ENCODE measurements at regions not wholly inside any gene's neighbourhood (a gene's known extent, or its start where the extent isn't known, plus 50 kb on each side); places are given as distances from the start of the nearest gene placed in this dataset.
A peak's percentile ranks its signal among the peaks of the same experiment; 100 is the strongest.

DNA sequence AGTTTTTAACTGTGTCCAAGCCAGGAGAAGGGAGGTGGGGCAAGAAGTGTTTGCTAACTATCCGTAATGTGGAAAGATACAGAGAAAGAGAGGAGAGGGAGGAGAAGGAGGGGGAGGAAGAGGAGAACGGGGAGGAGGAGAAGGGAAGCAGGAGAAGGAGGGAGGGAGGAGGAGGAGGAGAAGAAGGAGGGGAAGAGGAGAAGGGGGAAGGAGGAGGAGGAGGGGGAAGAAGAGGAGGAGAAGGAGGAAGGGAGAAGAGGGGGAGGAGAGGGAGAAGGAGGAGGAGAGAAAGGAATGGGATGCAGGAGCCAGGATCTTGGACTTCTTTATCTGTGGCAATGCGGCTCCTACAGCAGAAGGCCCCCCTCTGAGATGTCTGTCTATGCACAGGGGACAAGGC is 510.3 kb upstream of the CCDC196 start:
- no peak for DNase-seq
- no peak overlapping the region for H3K4me2 ChIP-seq (ENCODE audit: low read length)
- H3K79me1 ChIP-seq (ENCODE audit: low read length): no peaks in the 10 kb centered on the region
- no peaks in the 10 kb centered on the region for H3K4me1 ChIP-seq (ENCODE audit: control insufficient read depth, low read depth, low read length)
- no peak overlapping the region for H2BK5ac ChIP-seq (ENCODE audit: low read length)
- no CpG with 5 or more reads among the region's 3 CpGs for WGBS (ENCODE audit: extremely low coverage, insufficient coverage, low lambda C conversion rate)
- H3K23ac ChIP-seq (ENCODE audit: low read length): no peak overlapping the region
- no peak overlapping the region for H4K5ac ChIP-seq (ENCODE audit: low read length)
- no peaks in the 10 kb centered on the region for H3K36me3 ChIP-seq (ENCODE audit: control insufficient read depth, insufficient read depth, low read length)
- no peak overlapping the region for H3K9ac ChIP-seq (ENCODE audit: low read length)
- H2AK5ac ChIP-seq (ENCODE audit: low read length): no peak overlapping the region
- no peak overlapping the region for H3K56ac ChIP-seq (ENCODE audit: low read length)
- H3K4ac ChIP-seq (ENCODE audit: low read depth, low read length): no peak overlapping the region
- H2BK15ac ChIP-seq (replicated peaks; ENCODE audit: low read depth): no peak overlapping the region
- H4K8ac ChIP-seq (ENCODE audit: low read depth, low read length): no peak overlapping the region
- H3K27me3 ChIP-seq (ENCODE audit: insufficient read depth, low read length, poor library complexity): no peaks in the 10 kb centered on the region
- H3K79me2 ChIP-seq (ENCODE audit: control insufficient read depth, insufficient read depth, low read length): no peaks in the 10 kb centered on the region
- H3K27ac ChIP-seq (ENCODE audit: low read depth, low read length): no peak overlapping the region
- H3K18ac ChIP-seq (ENCODE audit: low read length): no peak overlapping the region
- H3K4me3 ChIP-seq (ENCODE audit: low read length): no peak overlapping the region
- no peak overlapping the region for H2BK120ac ChIP-seq (ENCODE audit: low read depth, low read length)

DNA sequence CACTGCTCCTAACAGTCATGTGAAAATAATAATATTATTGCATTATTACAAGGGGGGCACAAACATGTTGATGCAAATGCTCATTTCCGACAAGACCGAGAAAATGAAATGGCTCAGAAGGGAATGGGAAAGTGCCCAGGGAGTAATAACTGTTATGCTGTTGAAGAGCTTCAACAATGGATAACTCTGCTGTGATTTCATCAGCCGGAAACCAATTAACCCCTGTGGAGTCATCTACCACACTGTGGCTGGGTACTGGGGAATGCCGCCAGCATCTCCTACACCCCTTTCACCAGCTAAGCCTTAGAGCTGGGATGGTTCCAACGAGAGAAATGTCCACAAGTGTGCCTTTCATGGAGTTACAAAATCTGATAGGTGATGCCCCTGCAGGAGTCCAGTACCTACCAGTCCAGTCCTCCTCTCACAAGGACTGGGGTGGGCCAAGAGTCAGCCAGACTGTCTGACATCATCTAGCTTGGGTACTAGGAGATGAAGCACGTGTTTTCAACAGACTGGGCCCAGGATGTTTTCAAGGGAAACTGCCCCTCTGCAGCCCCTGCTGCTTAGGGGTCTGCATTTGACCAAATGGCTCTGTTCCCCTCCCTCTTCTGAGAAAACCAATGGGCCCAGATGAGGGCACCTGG is 509.3 kb upstream of the CCDC196 start:
- H3K79me2 ChIP-seq (ENCODE audit: control insufficient read depth, insufficient read depth, low read length): no peaks in the 10 kb centered on the region
- H3K4ac ChIP-seq (ENCODE audit: low read depth, low read length): no peak overlapping the region
- H3K56ac ChIP-seq (ENCODE audit: low read length): no peak overlapping the region
- H2BK15ac ChIP-seq (replicated peaks; ENCODE audit: low read depth): no peak overlapping the region
- H4K8ac ChIP-seq (ENCODE audit: low read depth, low read length): no peak overlapping the region
- no peak overlapping the region for H2AK5ac ChIP-seq (ENCODE audit: low read length)
- no peak overlapping the region for H2BK5ac ChIP-seq (ENCODE audit: low read length)
- no peaks in the 10 kb centered on the region for H3K27me3 ChIP-seq (ENCODE audit: insufficient read depth, low read length, poor library complexity)
- no CpG with 5 or more reads among the region's 6 CpGs for WGBS (ENCODE audit: extremely low coverage, insufficient coverage, low lambda C conversion rate)
- no peak overlapping the region for H3K4me2 ChIP-seq (ENCODE audit: low read length)
- H3K4me3 ChIP-seq (ENCODE audit: low read length): no peak overlapping the region
- H3K23ac ChIP-seq (ENCODE audit: low read length): no peak overlapping the region
- H4K5ac ChIP-seq (ENCODE audit: low read length): no peak overlapping the region
- no peak overlapping the region for H3K27ac ChIP-seq (ENCODE audit: low read depth, low read length)
- no peaks in the 10 kb centered on the region for H3K4me1 ChIP-seq (ENCODE audit: control insufficient read depth, low read depth, low read length)
- no peak overlapping the region for H2BK120ac ChIP-seq (ENCODE audit: low read depth, low read length)
- no peak overlapping the region for H3K18ac ChIP-seq (ENCODE audit: low read length)
- DNase-seq: no peak
- no peaks in the 10 kb centered on the region for H3K79me1 ChIP-seq (ENCODE audit: low read length)
- no peaks in the 10 kb centered on the region for H3K36me3 ChIP-seq (ENCODE audit: control insufficient read depth, insufficient read depth, low read length)
- H3K9ac ChIP-seq (ENCODE audit: low read length): no peak overlapping the region

DNA sequence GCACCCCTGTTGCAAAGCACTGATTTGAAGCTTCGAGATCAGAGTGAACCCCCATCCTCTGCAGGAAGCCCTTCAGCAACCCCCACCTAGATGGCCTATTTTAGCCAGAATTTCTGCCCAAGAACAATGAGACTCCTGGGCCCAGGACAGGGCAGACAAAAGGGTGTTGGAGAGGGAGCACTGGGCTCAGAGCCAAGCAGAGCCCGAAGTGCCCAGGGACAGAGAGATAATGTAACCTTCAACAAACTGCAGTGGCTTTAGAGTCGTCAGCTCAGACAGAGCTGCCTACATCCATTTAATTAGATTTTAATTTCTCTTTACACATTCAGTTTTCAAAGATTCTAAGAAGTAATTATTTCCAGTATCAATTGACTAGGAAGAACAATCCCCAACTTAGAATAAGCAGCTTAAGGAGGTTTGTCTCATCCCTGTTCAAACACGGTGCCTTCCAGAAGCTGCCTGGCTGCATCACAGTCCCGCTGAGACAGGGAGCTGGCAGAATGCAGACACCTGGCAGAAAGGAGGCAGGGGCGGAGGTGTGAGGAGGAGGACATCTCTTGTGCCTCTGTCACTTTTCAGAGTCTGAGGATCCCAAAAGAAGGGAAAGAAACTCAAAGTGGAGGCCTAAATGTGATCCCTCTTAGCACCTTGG is 504.9 kb upstream of the CCDC196 start:
- H3K27ac ChIP-seq (ENCODE audit: low read depth, low read length): no peak overlapping the region
- WGBS (ENCODE audit: extremely low coverage, insufficient coverage, low lambda C conversion rate): no CpG with 5 or more reads among the region's 6 CpGs
- no peak overlapping the region for H3K23ac ChIP-seq (ENCODE audit: low read length)
- H3K36me3 ChIP-seq (ENCODE audit: control insufficient read depth, insufficient read depth, low read length): no peaks in the 10 kb centered on the region
- no peak overlapping the region for H3K56ac ChIP-seq (ENCODE audit: low read length)
- H4K8ac ChIP-seq (ENCODE audit: low read depth, low read length): no peak overlapping the region
- no peak overlapping the region for H3K4me2 ChIP-seq (ENCODE audit: low read length)
- H3K79me2 ChIP-seq (ENCODE audit: control insufficient read depth, insufficient read depth, low read length): no peaks in the 10 kb centered on the region
- no peaks in the 10 kb centered on the region for H3K79me1 ChIP-seq (ENCODE audit: low read length)
- H4K5ac ChIP-seq (ENCODE audit: low read length): no peak overlapping the region
- no peak overlapping the region for H2BK120ac ChIP-seq (ENCODE audit: low read depth, low read length)
- H2BK15ac ChIP-seq (replicated peaks; ENCODE audit: low read depth): no peak overlapping the region
- no peak overlapping the region for H3K18ac ChIP-seq (ENCODE audit: low read length)
- no peak overlapping the region for H3K4ac ChIP-seq (ENCODE audit: low read depth, low read length)
- no peak for DNase-seq
- H2BK5ac ChIP-seq (ENCODE audit: low read length): no peak overlapping the region
- H3K4me1 ChIP-seq (ENCODE audit: control insufficient read depth, low read depth, low read length): no peaks in the 10 kb centered on the region
- no peak overlapping the region for H3K9ac ChIP-seq (ENCODE audit: low read length)
- H2AK5ac ChIP-seq (ENCODE audit: low read length): no peak overlapping the region
- H3K27me3 ChIP-seq (ENCODE audit: insufficient read depth, low read length, poor library complexity): no peaks in the 10 kb centered on the region
- H3K4me3 ChIP-seq (ENCODE audit: low read length): no peak overlapping the region

DNA sequence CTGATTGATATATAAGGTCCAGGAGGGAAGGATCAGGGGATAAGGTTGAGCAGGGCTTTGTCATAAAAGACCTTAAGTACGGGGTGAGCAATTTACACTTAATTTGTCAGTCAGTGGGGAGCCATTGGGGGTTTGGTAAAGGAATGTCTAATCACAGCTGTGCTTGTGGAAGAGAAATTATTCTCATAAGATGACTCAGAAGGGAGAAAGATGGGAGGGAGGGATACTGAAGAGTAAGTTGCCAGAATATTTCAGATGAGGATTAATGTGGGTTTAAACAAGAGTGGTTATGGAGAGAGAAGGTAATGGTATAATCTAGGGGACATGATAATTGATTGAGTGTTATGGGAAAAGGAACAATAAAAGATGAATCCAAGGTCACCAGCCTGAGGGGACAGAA is 500.1 kb upstream of the CCDC196 start:
- H3K4me1 ChIP-seq (ENCODE audit: control insufficient read depth, low read depth, low read length): no peaks in the 10 kb centered on the region
- no peak overlapping the region for H4K8ac ChIP-seq (ENCODE audit: low read depth, low read length)
- H3K4me2 ChIP-seq (ENCODE audit: low read length): no peak overlapping the region
- H3K79me2 ChIP-seq (ENCODE audit: control insufficient read depth, insufficient read depth, low read length): no peaks in the 10 kb centered on the region
- H3K4me3 ChIP-seq (ENCODE audit: low read length): no peak overlapping the region
- H2BK5ac ChIP-seq (ENCODE audit: low read length): no peak overlapping the region
- no peaks in the 10 kb centered on the region for H3K27me3 ChIP-seq (ENCODE audit: insufficient read depth, low read length, poor library complexity)
- H3K4ac ChIP-seq (ENCODE audit: low read depth, low read length): no peak overlapping the region
- no peak overlapping the region for H3K27ac ChIP-seq (ENCODE audit: low read depth, low read length)
- no CpG with 5 or more reads among the region's 1 CpG for WGBS (ENCODE audit: extremely low coverage, insufficient coverage, low lambda C conversion rate)
- H3K18ac ChIP-seq (ENCODE audit: low read length): no peak overlapping the region
- H2BK15ac ChIP-seq (replicated peaks; ENCODE audit: low read depth): no peak overlapping the region
- peak; percentile 60 for DNase-seq
- H3K79me1 ChIP-seq (ENCODE audit: low read length): no peaks in the 10 kb centered on the region
- H3K9ac ChIP-seq (ENCODE audit: low read length): no peak overlapping the region
- H2AK5ac ChIP-seq (ENCODE audit: low read length): no peak overlapping the region
- no peak overlapping the region for H3K23ac ChIP-seq (ENCODE audit: low read length)
- H3K36me3 ChIP-seq (ENCODE audit: control insufficient read depth, insufficient read depth, low read length): no peaks in the 10 kb centered on the region
- no peak overlapping the region for H4K5ac ChIP-seq (ENCODE audit: low read length)
- no peak overlapping the region for H3K56ac ChIP-seq (ENCODE audit: low read length)
- no peak overlapping the region for H2BK120ac ChIP-seq (ENCODE audit: low read depth, low read length)

DNA sequence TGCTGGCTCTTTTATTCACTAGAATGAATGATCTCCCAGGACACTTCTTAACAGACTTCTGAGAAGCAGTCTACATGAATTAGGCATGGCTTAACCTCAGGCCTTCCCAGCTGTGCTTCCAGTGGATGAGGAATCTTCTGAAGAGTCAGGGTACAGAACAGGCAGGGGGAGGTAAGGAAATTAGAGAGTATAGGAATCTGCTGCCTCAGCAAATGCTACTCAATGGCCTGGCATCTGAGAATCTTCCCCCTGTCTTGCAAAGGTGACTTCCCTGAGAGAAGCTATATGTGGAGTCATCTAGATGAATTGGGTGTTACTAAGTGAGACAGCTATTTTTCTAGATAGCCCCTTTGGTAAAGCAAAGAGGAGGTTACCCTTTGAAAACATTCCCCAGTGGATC is 496.2 kb upstream of the CCDC196 start:
- no peak overlapping the region for H3K23ac ChIP-seq (ENCODE audit: low read length)
- no peak overlapping the region for H3K27ac ChIP-seq (ENCODE audit: low read depth, low read length)
- no peak overlapping the region for H3K4me3 ChIP-seq (ENCODE audit: low read length)
- H3K4me1 ChIP-seq (ENCODE audit: control insufficient read depth, low read depth, low read length): no peaks in the 10 kb centered on the region
- H3K4me2 ChIP-seq (ENCODE audit: low read length): no peak overlapping the region
- no peak overlapping the region for H3K9ac ChIP-seq (ENCODE audit: low read length)
- no peaks in the 10 kb centered on the region for H3K79me2 ChIP-seq (ENCODE audit: control insufficient read depth, insufficient read depth, low read length)
- no peak overlapping the region for H2BK15ac ChIP-seq (replicated peaks; ENCODE audit: low read depth)
- no peak overlapping the region for H3K4ac ChIP-seq (ENCODE audit: low read depth, low read length)
- no peak overlapping the region for H2AK5ac ChIP-seq (ENCODE audit: low read length)
- H2BK5ac ChIP-seq (ENCODE audit: low read length): no peak overlapping the region
- H4K8ac ChIP-seq (ENCODE audit: low read depth, low read length): no peak overlapping the region
- no peak for DNase-seq
- no peaks in the 10 kb centered on the region for H3K36me3 ChIP-seq (ENCODE audit: control insufficient read depth, insufficient read depth, low read length)
- H4K5ac ChIP-seq (ENCODE audit: low read length): no peak overlapping the region
- no peak overlapping the region for H2BK120ac ChIP-seq (ENCODE audit: low read depth, low read length)
- no peaks in the 10 kb centered on the region for H3K79me1 ChIP-seq (ENCODE audit: low read length)
- no peak overlapping the region for H3K56ac ChIP-seq (ENCODE audit: low read length)
- H3K27me3 ChIP-seq (ENCODE audit: insufficient read depth, low read length, poor library complexity): no peaks in the 10 kb centered on the region
- no peak overlapping the region for H3K18ac ChIP-seq (ENCODE audit: low read length)

DNA sequence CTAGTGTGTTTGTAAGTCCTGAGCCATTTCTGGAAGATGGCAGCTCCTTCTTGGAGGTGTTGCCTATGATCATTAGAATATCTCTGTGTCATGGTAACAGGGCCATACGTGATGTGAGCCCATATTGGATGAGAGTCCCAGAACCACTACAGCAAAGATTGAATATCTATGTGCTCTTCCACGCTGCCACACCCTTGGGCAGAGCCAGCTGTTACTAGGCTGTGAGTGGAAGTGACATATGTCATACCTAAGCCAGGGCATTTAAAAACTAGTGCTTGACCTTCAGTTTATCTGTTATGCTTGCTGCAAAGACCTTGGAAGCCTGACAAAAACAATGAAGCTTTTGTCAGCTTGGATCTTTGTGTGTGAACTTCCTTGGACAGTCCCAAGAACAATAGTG is 495.1 kb upstream of the CCDC196 start:
- Histone ChIP-seq H3K79me1 (ENCODE audit: low read length) (no peaks in the 10 kb centered on the region), H3K4me3 (ENCODE audit: low read length) (no peak overlapping the region), H2BK5ac (ENCODE audit: low read length) (no peak overlapping the region), H2BK15ac (replicated peaks; ENCODE audit: low read depth) (no peak overlapping the region), H4K8ac (ENCODE audit: low read depth, low read length) (no peak overlapping the region), H3K27ac (ENCODE audit: low read depth, low read length) (no peak overlapping the region), H3K27me3 (ENCODE audit: insufficient read depth, low read length, poor library complexity) (no peaks in the 10 kb centered on the region), H2BK120ac (ENCODE audit: low read depth, low read length) (no peak overlapping the region), H3K79me2 (ENCODE audit: control insufficient read depth, insufficient read depth, low read length) (no peaks in the 10 kb centered on the region), H3K18ac (ENCODE audit: low read length) (no peak overlapping the region), H3K56ac (ENCODE audit: low read length) (no peak overlapping the region), H3K9ac (ENCODE audit: low read length) (no peak overlapping the region), H3K4ac (ENCODE audit: low read depth, low read length) (no peak overlapping the region), H3K4me1 (ENCODE audit: control insufficient read depth, low read depth, low read length) (no peaks in the 10 kb centered on the region), H4K5ac (ENCODE audit: low read length) (no peak overlapping the region), H3K23ac (ENCODE audit: low read length) (no peak overlapping the region), H2AK5ac (ENCODE audit: low read length) (no peak overlapping the region), H3K4me2 (ENCODE audit: low read length) (no peak overlapping the region), H3K36me3 (ENCODE audit: control insufficient read depth, insufficient read depth, low read length) (no peaks in the 10 kb centered on the region)
- WGBS (ENCODE audit: extremely low coverage, insufficient coverage, low lambda C conversion rate): no CpG with 5 or more reads among the region's 2 CpGs
- DNase-seq: no peak

Measured in mesendoderm (in vitro differentiated cells).